ENCODE measurements at regions not wholly inside any gene's neighbourhood (a gene's known extent, or its start where the extent isn't known, plus 50 kb on each side); places are given as distances from the start of the nearest gene placed in this dataset.

- Histone ChIP-seq H3K4me1 (no peaks in the 10 kb centered on the region), H3K36me3 (no peaks in the 10 kb centered on the region), H3K4me3 (no peak overlapping the region), H3K27me3 (no peaks in the 10 kb centered on the region), H3K9me3 (no peaks in the 10 kb centered on the region), H3K27ac (no peak overlapping the region)
- intact Hi-C loops (cut with DNase I), result no loop called here
- no peak for DNase-seq (ENCODE audit: low spot score in 2 of 2)
- TF ChIP-seq CTCF (IDR thresholded peaks at IDR 0.05), result no peak
Observed at GRCh38 chr11:115645631-115646317, 141.6 kb upstream of the CADM1 start.

- no peaks in the 10 kb centered on the region for H3K9me3 ChIP-seq
- H3K27me3 ChIP-seq, result no peaks in the 10 kb centered on the region
- H3K27ac ChIP-seq, result no peak overlapping the region
- no peaks in the 10 kb centered on the region for H3K4me1 ChIP-seq
- intact Hi-C loops (cut with DNase I), result no loop called here
- no peak for TF ChIP-seq CTCF (IDR thresholded peaks at IDR 0.05)
- no peak for DNase-seq (ENCODE audit: low spot score in 2 of 2)
- H3K4me3 ChIP-seq, result no peak overlapping the region
- no peaks in the 10 kb centered on the region for H3K36me3 ChIP-seq
Observed at GRCh38 chr11:115644856-115645255, 140.6 kb upstream of the CADM1 start.

- no peaks in the 10 kb centered on the region for H3K4me1 ChIP-seq
- H3K27ac ChIP-seq, result no peak overlapping the region
- H3K36me3 ChIP-seq, result no peaks in the 10 kb centered on the region
- H3K9me3 ChIP-seq, result no peaks in the 10 kb centered on the region
- TF ChIP-seq CTCF (IDR thresholded peaks at IDR 0.05), result no peak
- no peak for DNase-seq (ENCODE audit: low spot score in 2 of 2)
- no peak overlapping the region for H3K4me3 ChIP-seq
- no peaks in the 10 kb centered on the region for H3K27me3 ChIP-seq
- intact Hi-C loops (cut with DNase I), result no loop called here
Observed at GRCh38 chr11:115643549-115644270, 139.5 kb upstream of the CADM1 start.

GRCh38 chr11:115642660-115643059 lies 138.4 kb upstream of the CADM1 start:
- TF ChIP-seq CTCF (IDR thresholded peaks at IDR 0.05), result no peak
- H3K27ac ChIP-seq, result no peak overlapping the region
- no peaks in the 10 kb centered on the region for H3K36me3 ChIP-seq
- intact Hi-C loops (cut with DNase I), result no loop called here
- no peak overlapping the region for H3K4me3 ChIP-seq
- H3K9me3 ChIP-seq, result no peaks in the 10 kb centered on the region
- H3K27me3 ChIP-seq, result no peaks in the 10 kb centered on the region
- no peaks in the 10 kb centered on the region for H3K4me1 ChIP-seq
- no peak for DNase-seq (ENCODE audit: low spot score in 2 of 2)

- Histone ChIP-seq H3K9me3 (no peaks in the 10 kb centered on the region), H3K4me1 (no peaks in the 10 kb centered on the region), H3K27ac (no peak overlapping the region), H3K27me3 (no peaks in the 10 kb centered on the region), H3K36me3 (no peaks in the 10 kb centered on the region), H3K4me3 (no peak overlapping the region)
- no peak for DNase-seq (ENCODE audit: low spot score in 2 of 2)
- intact Hi-C loops (cut with DNase I), result no loop called here
- no peak for TF ChIP-seq CTCF (IDR thresholded peaks at IDR 0.05)
Observed at GRCh38 chr11:115637599-115638241, 133.5 kb upstream of the CADM1 start.
